NOMO-1 treated with dmso at 0.1 percent for 144 hours (cell line): ENCODE measurements at regions not wholly inside any gene's neighbourhood (a gene's known extent, or its start where the extent isn't known, plus 50 kb on each side); places are given as distances from the start of the nearest gene placed in this dataset.
"Not testable (repeated sequence)": the region's sequence is repeated elsewhere in the genome, so short reads cannot be mapped to it uniquely, and the experiment has no call there.

ENCODE experiments used
- DNase-seq: peaks from one replicate; lab custom pipeline; 2025; ENCODE audit not compliant: unreplicated experiment; lab: John Stamatoyannopoulos, UW

DNA sequence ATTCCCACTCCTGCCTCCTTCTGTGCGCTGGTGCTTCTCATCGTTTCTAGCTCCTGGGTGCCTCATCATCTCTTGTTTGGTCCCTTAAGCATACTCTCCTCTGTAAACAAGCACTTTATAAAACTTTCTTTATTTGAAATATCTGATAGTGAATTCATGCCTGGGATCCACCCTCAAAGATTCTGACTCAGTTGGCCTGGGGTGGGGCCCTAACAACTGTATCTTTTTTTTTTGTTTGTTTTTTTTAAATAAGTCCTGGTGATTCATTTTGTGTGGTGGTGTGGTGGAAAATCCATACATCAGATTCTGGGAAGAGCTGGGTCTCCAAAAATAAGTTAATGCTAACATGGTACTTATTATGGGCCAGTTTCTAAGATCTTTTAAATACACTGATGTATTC, 678.3 kb downstream of the TOX3 start:
- DNase-seq = no peak

DNA sequence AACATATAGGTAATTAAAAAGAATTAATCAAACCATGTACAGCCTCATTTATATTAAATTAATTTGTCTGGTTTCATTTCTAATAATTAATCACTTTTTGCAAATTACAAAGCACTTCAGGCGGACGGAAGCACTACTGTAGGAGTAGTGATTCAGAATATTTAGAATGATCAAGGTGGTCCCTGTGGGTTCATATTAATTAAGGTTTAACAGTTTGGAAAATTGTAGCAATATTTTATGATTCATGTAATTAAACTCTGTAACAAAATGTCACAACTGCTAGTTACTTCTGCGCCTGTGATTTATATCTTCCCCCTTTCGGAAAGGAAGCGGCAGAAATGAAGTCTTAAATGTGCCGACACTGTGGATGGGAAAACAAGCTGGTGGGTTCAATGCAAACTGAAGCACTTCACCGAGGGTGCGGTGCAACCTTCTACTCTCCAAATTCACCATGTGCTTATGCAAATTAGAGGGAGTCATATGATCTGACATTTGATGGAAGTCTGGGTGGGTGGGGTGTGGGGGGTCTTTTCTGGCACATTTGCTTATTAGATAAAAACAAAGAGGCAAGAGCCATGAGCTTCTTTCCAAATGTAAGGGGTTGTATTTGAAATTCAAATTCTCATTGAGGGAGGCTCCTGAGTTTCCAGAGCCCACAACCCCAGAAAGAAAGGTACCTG, 679.4 kb downstream of the TOX3 start:
- DNase-seq = no peak

DNA sequence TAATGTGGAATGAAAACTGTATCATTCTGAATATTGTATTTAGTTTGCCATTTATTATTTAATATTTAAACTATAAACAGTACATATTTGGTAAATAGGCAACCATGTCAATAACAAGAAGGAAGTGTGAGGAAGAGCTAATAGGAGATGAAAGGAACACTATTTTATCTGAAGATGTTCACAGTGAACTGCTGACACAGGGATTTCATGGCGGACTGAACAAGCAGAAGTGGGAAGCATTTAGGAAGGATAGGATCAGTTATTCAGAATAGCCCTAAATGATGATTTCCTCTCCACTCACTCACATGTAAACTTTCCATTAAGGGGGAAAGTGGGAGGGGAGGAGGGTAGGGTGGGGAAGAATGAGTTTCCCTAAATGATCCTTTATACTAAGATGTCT, 682.4 kb downstream of the TOX3 start:
- DNase-seq = no peak

DNA sequence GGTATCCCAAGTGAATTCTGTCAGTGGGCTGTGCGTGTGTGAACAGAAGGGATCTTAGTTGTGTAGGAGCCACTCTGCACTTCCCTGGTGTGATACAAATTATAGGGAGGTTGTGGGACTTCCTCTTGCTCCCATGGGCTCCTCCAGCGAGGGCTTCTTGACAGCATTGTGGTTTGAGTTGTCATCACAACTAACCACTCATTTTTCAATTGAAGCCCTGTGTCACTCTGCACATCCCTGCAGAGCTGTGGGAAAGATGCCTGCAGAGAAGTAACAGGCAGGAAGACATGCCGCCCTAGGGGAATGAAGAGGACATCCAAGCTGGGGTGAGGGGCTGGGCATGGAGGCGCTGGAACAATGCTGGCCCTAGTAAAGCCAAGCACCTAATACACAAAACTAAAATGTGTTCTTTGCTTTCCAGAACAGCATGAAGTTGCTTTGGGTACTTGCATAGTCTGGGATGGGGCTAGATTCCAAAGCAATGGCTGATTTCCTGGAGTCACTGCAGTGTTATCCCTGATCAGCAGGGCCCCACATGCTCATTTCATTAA, 692.5 kb downstream of the TOX3 start:
- no peak for DNase-seq

DNA sequence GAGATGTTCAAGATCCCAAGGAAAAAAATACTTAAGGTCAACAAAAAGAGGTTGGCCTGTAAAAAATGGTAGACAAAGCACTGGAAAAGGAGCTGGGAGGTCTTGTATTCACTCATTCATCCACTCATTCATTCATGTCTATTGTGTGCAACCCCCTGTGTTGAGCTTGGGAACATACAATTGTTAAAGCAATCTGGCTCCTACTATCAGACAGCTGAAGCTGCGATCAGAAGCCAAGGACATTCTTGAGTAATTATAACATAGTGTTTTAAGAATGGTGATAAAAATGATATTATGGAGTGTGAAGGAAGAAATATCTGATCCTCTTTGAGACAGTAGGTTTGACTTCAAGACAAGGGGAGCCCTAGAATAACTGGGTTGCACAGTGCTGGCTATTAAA, 693.4 kb downstream of the TOX3 start:
- no peak for DNase-seq

DNA sequence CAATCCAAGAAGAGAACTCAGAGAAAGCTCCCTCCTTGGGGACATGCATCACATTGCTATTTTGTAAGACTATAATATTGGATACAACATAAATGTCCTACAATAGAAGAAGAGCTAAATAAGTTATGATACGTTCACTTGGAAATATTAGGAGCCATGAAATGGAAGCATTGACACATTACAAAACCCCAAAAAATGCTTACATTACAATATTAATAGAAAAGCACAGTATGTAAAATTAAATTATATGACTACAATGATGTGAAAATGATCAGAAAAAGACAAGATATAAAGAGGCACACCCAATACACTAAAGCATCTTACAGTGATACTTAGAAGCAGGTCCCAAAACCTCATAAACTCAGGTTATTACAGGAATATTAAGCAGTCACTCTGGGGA, 694.1 kb downstream of the TOX3 start:
- no peak for DNase-seq

DNA sequence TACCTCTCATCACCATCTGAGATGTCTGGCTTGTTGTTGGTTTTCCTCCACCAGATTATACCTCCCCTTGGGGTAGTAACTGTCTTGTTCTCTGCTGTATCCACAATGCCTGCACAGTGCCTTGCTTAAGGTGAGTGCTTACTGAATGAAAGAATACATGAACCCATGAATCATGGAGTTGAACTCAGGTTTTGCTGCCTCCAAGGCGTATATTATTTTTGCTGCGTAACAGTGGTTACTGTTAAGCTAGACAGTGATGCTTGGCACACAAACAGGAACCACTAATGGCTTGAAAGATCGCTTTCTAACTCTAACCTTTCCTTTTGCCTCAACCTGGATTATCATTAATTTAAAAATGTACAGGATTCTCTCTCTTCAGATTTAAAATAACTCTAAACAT, 695.8 kb downstream of the TOX3 start:
- no peak for DNase-seq

DNA sequence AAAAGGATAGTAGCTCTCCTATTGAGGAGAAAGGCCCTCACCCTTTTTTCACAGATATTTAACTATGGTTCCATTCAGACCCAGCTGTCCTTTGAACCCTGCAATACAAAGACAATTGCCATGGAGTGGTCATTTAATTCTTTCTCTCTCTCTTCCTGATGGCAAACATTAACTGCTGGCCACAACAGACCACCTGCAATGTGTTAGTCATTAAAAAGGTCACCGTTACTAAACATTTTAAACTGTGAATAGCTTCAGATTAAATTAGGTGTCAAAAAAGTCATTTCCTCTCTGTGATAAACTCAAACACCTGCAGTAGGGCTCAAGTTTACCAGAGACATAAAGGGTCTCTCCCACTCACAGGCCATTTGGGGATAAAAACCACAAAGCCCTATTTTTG, 697.2 kb downstream of the TOX3 start:
- no peak for DNase-seq

DNA sequence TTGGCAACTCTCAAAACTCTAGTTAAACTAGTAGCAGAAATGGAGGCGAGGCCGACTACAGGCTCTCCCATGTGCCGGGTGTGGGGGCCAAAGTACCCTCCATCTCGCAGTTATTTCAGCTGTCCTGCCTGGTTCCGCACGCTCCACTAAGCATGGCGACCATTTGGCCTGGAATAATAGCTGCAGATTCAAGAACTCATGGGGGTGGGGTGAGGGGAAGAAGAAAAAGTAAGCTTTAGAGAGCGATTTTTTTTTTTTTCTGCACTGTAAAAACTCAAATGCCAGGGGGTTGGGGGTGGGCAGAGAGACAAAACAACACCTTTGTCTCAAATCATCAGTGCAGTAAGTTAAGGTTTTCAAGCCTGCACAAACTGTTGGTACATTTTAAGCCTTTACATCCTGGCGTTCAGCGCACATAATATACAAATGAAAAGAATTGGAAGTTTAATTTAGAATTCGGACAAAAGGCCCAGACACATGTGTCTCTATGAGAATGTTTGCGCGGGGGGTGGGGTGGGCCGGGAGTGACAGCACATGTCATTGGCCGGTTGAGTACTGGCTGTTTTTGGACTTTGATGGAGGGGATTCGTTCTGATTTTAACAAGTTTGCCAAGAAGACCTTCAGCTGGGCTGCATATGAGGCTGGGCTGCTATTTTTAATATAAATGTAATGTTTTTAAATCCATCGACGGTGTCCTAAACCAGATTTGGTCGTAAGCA, 694.7 kb upstream of the SALL1 start:
- no peak for DNase-seq

DNA sequence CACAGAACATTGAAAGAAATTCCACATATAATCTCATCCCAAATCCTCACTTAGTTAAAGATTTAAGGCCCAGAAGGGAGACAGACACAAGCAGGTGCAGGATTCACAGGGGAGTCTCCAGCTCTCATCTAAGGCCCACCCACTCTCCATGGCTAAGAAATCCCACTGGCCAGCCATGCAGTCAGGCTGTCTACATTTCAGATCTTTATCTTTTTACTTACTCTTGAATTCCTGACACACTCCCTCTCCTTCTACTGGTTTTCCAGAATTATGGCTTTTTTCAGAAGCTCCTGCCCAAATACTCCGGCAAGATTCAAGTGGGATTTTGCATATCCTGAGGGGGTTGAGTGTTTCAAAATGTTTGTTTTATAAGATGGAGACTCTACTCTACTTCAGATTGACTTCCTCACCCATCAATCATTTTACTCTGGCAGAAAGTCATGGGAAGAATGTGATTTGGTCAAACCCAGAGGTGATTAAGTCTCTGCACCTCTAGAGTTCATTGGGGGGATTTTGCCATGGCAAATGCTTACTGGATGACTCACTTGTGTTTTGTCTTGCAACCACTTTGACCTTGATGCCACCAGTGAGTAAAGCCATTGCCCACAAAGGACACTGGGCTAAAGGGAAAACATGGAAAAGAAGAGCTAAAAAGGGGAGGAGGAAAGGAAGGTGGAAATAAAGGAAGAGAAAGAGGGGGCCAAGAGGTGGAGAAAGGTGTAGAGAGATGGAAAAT, 688.8 kb upstream of the SALL1 start:
- DNase-seq = no peak

DNA sequence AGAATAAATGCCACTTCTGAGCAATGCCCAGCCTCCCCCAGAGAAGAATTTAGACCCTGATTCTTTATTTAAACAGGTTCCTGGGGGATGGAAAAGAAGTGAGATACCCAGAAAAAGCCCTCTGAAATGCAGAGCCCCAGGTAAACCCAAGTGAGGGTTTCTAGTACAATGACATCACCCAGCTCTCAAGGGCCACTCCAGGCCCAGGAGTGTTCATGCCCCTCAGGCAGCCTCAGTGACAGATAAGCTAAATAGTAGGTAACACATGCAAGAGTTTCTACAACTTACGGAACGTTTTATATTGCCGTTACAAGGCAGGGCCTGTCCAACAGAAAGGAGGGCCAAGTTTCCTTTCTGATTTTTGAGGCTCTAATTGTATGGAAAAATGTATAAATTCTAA, 683.7 kb upstream of the SALL1 start:
- no peak for DNase-seq

DNA sequence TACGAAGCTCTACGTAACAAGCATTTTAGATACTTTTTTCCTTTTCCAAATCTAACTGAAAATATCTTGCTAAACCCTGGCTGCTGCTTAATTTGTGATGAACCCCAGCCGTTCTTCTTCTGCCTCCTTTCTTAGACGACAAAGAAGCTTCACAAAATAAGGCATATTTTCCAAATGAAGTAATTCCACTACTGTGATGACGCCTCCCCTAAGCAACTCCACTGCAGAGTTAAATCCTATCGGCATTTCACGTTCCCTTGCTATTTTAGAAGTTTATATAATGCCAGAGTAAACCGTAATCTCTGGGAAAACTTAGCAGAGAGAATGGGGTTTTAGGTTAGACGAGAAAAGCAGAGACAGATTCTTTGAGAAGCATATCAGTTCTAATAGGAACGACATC, 683.1 kb upstream of the SALL1 start:
- no peak for DNase-seq

DNA sequence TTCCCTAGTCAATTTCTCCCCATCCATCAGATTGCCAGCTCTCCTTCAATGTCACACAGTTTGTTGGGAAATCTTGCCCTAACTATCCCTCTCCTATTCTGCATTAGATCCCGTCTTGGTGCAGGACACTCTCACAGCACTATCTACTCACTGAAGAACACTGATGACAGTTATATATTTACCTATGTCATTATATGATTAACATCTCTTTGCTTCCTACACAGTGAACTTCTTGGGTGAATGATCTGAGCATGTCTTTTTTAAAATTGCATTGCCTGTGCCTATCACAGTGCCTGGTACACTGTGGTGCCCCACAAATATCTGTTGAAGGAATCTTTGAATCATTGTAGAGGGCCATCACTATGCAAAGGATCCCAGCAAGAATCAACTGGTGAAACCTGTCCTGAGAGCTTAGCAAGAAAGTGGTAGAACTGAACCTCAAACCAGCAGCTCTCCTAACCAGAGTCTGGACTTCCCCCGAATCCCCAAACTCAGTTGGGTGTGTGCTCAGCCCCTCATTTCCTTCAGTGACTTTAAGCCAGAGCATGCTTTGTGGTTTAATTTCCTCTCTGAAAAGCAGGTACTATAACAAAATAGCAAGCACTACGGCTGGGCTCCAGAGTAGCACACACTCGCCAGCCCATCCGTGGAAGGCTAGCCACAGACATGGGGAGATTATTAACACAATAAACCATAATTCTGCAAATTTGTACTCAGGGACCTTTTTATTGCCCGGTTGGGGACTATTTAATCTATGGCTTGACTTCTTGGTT, 680.7 kb upstream of the SALL1 start:
- DNase-seq = no peak

DNA sequence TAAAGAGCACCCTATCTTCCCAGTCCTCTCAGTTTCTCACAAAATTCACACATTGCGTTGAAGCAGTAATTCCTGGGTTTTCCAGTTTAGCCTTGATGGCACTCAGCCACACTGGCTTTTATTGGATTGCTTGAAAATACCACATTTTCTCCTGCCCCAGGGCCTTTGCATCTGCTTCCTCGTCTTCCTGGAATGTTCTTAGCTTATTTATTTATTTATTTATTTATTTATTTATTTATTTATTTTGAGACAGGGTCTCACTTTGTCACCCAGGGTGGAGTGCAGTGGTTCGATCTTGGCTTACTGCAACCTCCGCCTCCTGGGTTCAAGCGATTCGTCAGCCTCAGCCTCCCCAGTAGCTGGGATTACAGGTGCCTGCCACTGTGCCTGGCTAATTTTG, 680.0 kb upstream of the SALL1 start:
- DNase-seq = not testable (repeated sequence)

DNA sequence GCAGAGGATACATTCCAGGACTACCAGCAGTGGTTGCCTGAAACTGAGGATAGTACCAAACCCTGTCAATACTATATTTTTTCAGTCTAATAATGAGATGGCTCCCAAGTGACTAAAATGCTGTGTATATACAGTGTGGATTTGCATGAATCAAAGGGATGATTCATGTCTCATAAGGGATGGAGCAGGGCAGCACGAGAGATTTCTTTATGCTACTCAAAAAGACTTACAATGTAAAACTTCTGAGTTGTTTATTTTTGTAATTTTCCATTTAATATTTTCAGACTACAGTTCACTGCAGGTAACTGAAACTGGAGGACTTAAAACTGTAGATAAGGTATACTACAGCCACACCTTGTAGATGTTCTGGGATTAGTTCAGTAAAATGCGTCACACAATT, 674.7 kb upstream of the SALL1 start:
- no peak for DNase-seq

DNA sequence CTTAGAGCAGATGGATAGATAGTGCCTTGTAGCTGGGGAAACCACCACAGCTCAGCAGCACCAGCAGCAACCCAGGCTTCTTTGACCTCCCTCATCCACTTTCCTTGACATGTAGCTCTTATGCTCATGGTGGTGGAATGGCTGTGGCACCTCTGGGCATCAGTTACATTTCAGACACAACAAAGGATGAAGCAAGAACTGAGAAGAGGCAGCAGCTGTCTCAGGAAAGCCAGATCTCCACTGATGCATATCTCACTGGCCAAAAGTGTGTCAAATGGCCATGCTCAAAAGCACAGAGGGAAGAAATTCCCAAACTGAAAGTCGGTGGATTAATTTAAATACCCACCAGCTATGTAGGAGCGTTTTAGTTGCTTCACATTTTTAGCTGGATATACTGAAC, 671.4 kb upstream of the SALL1 start:
- DNase-seq = no peak

DNA sequence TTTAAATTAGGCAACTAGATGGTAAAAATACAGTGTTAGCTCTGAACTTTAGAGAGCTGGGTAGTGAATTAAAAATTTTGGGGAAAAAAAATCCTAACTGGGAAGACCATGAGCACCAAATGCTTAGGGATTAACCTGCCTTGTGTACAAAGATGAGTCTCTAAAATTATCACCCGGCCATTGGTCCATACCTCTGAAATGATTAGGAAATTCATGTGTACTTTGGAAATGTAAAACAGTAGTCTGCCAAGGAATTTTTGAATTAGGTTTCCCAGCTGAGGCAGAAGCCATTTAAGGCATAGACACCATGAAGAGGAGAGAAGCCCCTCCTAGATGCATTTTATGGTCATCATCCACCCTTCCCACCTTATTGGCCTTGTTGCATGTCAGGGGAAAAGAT, 670.5 kb upstream of the SALL1 start:
- DNase-seq = no peak

DNA sequence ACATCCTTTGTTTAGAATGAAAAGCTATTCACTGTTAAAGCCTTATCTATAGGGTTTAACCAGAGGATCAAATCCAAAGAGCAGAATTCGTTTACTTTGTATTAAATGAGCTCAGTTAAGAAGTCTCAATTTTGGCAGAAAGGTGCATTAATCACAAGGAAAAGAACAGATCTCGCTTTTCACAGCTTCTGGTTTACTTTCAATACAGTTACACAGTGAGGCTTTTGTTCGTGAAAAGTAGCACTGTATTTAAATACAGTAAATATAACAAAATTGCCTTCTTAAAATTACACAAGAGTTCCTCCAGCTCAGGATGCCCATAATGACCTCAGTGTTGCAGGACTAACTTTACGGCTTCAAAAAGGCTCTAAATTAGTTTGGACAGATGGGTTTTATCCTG, 669.1 kb upstream of the SALL1 start:
- DNase-seq = no peak

DNA sequence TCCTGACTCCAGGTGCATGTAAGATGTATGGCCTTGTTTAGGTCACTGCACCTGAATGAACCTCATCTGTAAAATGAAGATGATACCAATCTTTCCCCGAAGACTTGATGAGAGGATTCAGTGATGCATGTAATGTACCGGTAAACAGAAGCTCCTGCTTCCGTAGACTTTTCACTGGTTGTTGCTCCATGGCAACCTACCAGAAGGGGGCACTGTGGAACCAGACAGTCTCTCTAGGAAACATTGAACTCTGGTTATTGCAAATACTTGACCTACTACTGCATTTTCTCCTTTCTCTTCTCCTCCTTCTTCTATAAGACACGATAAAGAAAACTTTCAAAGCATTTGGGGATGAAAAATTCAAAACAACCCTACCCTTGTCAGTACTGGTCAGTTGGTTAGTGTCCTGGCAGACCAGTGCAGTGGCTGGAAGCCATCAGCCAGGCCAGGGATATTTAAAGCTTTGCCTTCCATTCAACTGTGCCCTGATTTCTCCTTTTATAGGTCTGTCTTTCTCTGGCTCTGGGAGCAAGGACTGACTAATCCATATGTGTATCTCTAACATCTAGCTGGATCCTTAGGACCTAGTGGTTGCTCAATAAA, 667.4 kb upstream of the SALL1 start:
- no peak for DNase-seq

DNA sequence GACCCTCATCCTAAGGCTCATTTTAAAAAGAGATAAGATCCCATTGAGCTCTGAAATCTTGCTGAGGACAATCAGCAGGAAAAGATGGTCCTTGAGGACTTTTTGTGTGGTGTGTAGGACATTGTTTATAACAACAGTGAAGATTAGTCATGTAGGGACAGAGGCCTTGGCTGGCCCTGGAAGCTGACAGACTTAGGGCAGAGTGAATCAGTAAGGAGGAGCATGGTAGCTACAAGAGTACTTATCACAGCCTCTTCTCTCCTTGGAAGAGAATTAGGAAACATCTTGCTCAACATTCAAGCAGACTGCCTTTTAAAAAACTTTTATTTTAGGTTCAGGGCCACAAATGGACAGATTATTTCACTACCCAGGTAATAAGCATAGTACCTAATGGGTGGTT, 665.9 kb upstream of the SALL1 start:
- DNase-seq = no peak

DNA sequence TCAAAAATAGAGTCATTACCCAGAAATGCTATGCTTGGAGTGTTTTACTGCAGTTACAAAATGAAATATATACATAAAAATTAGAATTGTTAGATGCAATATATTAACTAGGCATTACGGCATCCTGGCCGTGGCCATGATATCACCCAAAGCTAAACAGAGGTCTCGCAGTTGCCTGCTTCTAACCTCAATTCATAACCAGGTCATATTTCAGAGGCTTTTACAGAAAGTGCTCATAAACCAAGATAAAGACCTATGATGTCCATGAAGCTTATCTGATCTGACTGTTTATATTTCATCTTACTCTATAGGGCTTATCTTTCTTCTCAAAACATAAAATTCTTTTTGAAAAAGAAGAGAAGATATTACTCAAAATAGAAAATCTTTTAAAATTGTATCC, 664.5 kb upstream of the SALL1 start:
- no peak for DNase-seq
